ENCODE measurements at regions not wholly inside any gene's neighbourhood (a gene's known extent, or its start where the extent isn't known, plus 50 kb on each side); places are given as distances from the start of the nearest gene placed in this dataset.

DNA sequence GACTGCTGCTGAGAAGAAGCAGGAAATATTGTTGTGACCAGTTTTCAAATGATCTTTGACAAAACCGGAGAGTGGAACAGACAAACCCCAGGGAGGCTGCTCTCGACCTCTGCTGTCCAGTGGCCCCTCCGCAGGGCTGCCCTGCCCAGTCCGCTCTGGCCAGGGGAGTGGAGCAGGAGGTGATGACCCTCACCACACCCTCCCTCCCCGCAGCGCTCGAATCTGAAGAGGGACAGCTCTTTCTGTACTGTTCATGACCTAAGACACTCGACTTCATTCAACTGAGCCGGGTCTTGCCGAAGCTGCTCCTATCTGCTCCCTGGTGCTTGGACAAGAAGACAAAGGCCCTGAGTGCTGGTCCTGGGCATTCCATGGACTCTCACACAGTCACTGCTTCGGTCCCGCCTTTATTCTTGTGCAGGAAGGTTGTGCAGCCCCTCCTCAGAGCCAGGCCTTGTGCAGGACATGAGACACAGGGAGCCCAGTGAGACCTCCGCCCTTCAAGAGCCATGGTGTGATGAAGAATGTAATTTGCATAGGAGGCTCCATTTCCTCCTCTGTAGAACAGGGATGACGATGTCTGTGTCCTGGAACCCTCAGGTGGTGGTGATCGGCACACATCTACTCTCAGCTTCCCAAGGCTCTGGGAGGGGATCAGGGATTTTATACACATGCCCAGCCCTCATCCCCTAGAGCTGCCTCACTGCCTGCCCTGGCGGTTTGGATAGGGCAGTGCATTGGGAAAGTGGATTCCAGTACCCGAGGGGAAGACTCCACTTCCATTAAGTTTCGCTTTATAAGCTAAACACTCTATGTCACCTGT lies 97.1 kb upstream of the PRR20G start:
- Histone ChIP-seq H3K27me3 (ENCODE audit: insufficient read depth, low read depth, severe bottlenecking) (no peaks in the 10 kb centered on the region), H3K9me3 (ENCODE audit: severe bottlenecking) (peaks cover 7% of the 10 kb centered on the region), H3K4me3 (ENCODE audit: low read depth, low read length) (no peak overlapping the region), H3K27ac (no peak overlapping the region), H3K36me3 (no peaks in the 10 kb centered on the region)
- no peak for DNase-seq
- TF ChIP-seq, protein P1, sequence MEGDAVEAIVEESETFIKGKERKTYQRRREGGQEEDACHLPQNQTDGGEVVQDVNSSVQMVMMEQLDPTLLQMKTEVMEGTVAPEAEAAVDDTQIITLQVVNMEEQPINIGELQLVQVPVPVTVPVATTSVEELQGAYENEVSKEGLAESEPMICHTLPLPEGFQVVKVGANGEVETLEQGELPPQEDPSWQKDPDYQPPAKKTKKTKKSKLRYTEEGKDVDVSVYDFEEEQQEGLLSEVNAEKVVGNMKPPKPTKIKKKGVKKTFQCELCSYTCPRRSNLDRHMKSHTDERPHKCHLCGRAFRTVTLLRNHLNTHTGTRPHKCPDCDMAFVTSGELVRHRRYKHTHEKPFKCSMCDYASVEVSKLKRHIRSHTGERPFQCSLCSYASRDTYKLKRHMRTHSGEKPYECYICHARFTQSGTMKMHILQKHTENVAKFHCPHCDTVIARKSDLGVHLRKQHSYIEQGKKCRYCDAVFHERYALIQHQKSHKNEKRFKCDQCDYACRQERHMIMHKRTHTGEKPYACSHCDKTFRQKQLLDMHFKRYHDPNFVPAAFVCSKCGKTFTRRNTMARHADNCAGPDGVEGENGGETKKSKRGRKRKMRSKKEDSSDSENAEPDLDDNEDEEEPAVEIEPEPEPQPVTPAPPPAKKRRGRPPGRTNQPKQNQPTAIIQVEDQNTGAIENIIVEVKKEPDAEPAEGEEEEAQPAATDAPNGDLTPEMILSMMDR (IDR thresholded peaks at IDR 0.05; ENCODE audit: low read depth, low read length): no peak

DNA sequence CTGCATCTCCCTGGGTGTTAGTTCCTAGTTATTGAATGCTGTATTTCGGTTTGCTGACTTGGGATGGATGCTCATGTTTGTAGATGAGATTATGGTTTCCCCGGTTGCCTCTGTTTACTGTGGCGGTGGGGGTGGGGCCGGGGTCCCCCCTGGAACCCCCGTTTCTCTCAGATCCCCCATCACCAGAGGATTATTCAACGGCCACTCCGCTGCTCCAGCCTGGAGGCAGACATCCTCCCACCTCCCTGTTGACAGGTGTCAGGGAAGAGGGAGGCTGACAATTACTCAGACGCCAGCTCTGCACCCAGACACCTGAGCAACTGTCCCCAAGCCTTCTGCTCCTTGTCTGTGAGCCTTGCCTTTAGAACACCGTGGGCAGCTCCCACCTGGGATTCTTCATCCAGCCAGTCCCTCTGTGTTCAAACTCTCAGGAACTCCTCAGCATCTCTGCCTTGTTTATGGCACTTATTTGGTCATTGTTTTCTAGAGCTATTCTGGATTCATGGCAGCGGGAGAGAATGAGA lies 95.9 kb upstream of the PRR20G start:
- Histone ChIP-seq H3K9me3 (ENCODE audit: severe bottlenecking) (peaks cover 7% of the 10 kb centered on the region), H3K36me3 (no peaks in the 10 kb centered on the region), H3K4me3 (ENCODE audit: low read depth, low read length) (no peak overlapping the region), H3K27me3 (ENCODE audit: insufficient read depth, low read depth, severe bottlenecking) (no peaks in the 10 kb centered on the region), H3K27ac (peak overlapping the region; percentile 56)
- TF ChIP-seq, protein P1 (IDR thresholded peaks at IDR 0.05; ENCODE audit: low read depth, low read length): no peak
- no peak for DNase-seq

DNA sequence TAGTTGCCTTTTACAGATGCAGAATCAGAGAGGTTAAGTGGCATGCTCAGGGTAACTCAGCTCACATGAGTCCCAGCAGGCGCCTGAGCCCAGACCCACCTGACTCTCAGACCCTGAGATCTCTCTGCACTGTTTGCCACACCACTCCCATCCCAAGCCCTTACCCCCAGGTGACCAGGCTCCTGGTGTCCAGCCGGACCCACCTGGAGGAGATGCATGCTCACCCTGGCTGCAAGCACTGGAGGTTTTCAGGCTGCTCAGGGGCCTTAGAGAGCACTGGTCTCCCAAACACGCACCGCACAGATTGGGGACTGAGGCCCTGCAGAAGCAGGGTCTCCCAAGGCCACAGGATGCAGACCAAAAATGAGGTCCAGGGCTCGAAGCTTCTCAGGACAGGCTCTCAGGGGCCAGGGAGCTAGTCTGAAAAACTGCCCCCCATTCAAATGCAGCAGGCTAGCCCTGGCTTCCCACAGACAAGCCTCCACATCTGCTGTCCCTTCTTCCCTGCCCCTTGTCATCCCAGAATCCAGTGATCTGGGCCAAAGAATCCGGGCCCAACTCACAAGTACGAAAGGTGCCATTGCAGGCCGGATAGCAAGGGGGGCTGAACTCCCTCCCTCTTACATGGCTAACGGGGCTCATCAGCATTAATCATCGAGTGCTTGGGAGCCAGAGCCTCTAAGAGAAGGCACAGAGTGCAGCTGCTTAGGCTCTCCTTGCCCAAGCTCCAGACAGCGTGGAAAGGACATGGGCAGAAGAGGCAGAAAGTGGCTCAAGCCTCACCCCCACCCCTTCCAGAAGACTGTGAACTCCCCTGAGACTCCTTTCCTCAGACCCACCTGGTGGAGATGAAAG lies 90.2 kb upstream of the PRR20G start:
- no peaks in the 10 kb centered on the region for H3K36me3 ChIP-seq
- H3K27me3 ChIP-seq (ENCODE audit: insufficient read depth, low read depth, severe bottlenecking): no peaks in the 10 kb centered on the region
- TF ChIP-seq, protein P1 (IDR thresholded peaks at IDR 0.05; ENCODE audit: low read depth, low read length): no peak
- DNase-seq: no peak
- H3K9me3 ChIP-seq (ENCODE audit: severe bottlenecking): peaks cover 10% of the 10 kb centered on the region
- no peak overlapping the region for H3K27ac ChIP-seq
- no peak overlapping the region for H3K4me3 ChIP-seq (ENCODE audit: low read depth, low read length)

DNA sequence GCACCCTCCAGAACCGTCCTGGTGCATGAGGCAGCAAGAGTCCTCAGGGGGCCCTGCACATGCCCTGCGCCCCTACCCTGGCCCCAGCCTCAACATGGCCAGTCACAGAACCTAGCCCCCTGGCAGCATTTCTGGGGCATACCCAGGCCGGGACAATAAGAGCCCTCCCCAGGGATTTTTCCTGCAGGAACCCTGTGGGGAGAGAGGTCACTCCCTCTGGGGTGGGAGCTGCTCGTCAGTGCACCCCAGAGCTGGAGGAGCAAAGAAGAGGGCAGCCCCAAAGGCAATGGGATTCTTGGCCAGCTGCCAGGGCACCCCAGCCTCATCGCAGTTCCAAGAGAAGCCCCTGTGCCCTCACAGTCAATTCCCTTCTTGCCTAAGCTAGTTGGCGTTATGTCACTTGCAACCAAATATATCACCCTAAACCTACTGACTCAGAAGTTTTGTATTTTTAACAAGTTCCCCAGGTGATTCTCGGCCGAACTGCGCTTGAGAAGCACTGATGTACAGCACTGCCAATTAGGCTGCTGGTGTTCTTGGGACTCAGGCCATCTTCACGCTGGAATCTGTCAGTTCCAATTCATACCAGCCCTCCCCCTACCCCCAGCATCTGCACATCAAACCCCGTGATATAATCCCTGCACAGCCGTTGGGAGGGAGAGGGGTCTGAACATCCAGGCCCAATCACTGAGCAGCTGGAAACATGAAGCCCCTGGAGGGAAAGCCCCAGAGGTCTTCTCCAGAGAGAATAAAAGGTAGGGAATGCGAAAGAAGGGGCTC lies 87.5 kb upstream of the PRR20G start:
- Histone ChIP-seq H3K36me3 (no peaks in the 10 kb centered on the region), H3K27ac (no peak overlapping the region), H3K4me3 (ENCODE audit: low read depth, low read length) (no peak overlapping the region), H3K9me3 (ENCODE audit: severe bottlenecking) (peaks cover 3% of the 10 kb centered on the region), H3K27me3 (ENCODE audit: insufficient read depth, low read depth, severe bottlenecking) (no peaks in the 10 kb centered on the region)
- DNase-seq: no peak
- TF ChIP-seq, protein P1 (IDR thresholded peaks at IDR 0.05; ENCODE audit: low read depth, low read length): no peak

DNA sequence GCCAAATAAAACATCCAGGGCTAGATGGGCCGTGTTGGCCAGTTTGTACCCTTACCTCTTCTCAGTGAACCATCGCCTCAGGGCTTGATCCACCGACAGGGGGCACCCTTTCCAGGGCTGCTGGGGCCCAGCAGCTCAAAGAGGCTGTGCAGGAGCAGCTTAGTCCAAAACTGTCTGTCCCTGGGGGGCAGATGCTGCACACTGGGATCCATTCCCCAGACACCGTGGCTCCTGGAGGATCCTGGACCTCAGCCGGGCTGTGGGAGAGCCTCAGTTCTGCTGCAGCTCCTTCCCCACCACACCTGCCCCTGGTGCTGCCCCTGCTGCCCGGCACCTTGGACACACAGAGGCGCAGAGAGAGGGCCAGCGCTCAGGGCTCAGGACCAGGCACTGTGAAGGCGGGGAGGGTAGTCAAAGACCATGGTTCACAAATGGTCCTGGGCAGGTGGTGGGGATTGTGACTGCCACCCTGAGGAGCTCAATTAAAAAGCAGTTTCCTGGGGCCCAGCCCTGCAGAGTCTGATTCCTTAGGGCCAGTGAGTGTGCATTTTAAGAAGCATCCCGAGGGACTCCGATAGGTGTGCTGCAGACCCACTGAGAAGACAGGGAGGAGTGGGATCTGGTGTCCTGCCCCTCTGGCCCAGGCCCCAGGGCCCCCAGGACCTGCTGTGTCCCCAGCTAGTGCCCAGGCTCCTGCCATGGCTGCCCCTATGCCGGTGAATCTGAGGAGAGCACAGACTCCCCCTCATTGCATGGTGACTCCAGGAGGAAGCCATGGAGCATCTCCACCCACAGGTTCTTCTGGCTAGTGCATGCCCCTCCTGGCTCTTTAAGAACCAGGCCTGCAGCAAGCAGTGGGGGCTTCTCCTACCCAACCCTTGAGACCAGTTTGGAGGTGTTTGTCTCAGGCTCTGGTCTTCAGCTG lies 86.5 kb upstream of the PRR20G start:
- TF ChIP-seq, protein P1 (IDR thresholded peaks at IDR 0.05; ENCODE audit: low read depth, low read length): peak; percentile 84
- Histone ChIP-seq H3K4me3 (ENCODE audit: low read depth, low read length) (no peak overlapping the region), H3K27ac (no peak overlapping the region), H3K9me3 (ENCODE audit: severe bottlenecking) (peaks cover 3% of the 10 kb centered on the region), H3K27me3 (ENCODE audit: insufficient read depth, low read depth, severe bottlenecking) (no peaks in the 10 kb centered on the region), H3K36me3 (no peaks in the 10 kb centered on the region)
- DNase-seq: peak; percentile 68
